G401.6 (cell line): ENCODE measurements at regions not wholly inside any gene's neighbourhood (a gene's known extent, or its start where the extent isn't known, plus 50 kb on each side); places are given as distances from the start of the nearest gene placed in this dataset.

Experiments used
- FAIRE-seq: peaks from 2 replicates; lab custom pipeline; 2012; peaks lifted over from hg19 to GRCh38; lab: Jason Lieb, UNC

DNA sequence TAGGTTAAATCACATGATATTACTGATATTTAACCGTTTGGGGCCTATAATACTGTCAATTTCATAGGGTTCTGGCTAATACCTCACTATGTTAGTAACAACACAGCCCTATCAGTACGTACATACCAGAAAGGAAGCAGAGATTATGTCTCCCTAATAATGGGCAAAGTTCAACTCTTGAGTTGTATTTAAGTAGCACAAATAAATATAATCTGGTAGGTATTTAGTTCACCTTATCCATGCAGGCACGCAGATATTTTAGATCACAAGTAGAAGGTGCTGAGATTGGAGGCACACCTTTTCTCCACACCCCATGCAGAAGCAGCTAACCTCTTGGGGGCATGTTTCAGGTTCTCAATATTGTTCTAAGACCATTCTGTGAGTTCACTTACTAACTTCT is 118.9 kb downstream of the IRS1 start:
- FAIRE-seq: no peak

DNA sequence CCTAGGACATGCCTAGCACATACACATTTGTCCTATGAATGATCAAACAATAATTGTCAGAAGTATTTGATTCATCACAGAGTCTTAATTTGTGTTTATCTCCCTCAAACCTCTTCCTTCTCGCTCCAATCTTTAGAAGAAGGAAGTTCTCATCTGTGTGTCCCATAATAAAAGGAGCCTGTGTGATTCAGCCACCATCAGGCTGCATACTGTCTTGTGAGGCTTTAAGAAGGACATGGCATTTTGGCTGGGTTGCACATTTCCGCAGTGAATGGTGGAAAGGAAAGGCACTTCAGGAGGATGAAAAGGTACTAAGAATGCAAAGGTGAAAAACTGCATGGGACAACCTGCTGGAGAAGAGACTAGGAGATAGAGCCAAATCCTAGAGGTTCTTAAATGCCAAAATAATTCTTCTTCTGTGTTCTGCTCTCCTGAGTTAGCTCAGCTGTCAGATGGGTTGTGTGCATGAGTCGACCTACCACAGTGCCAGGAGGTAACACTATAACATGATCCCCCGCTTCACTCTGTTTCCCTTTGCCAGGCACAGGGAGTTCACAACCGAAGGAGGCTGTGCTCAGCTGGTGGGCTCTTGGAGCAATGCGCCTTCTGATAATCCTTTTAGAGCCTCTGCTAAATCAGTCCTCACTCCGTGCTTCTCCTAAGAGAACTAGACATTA is 120.1 kb downstream of the IRS1 start:
- FAIRE-seq: no peak

DNA sequence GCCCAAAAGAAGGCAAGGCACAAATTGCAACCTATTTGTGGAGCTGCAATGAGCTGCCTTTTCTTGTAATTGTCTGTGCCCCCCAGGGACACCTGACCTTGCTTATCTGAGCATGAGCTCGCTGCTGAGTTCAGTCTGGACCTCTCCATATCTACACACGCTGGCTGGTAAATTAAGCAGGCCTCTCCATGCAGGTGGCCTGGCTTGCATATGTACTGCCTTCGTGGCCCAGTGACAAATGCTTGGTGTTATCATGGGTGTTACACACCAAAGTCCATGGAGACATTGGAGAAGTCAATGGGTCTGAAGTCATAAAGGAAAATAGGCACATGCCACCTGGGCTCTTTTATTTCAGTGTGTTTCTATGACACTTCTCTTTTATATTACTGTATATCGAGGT is 121.2 kb downstream of the IRS1 start:
- no peak for FAIRE-seq

DNA sequence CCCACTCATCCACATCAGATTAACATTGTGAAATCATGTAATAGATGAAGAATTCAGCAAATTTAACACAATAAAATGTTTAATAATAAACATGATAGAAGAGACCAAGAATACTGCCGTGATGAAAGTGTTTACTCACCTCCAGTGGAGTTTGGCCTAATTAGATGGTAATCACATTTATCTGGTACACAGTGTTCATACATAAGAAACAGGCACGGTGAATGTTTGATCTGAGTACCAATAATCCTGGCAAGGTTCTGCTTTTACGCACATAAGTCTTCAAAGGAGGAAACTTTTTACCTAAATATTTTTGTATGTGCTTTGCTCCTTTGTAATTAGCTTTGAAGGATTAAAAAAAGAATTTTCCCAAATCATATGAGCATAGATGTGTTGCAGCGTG is 122.5 kb downstream of the IRS1 start:
- no peak for FAIRE-seq

DNA sequence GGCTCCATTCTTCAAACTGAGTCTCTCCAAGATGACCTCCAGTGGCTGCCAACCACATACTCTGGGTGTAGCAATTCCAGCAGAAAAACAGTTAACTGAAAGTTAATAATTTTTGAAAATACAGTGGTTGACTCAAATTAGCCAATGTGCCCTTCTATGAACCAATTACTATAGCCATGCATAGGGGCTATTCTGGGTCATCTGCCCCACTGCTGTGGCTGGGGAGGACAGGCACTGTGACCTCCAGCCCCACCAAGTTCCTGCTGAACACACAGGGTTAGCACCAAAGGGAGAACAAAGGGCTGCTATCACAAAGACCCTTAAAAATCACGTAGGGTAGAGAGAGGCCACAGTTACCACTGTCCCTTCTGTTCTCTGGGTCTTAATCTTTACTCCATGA is 123.0 kb downstream of the IRS1 start:
- FAIRE-seq: no peak

DNA sequence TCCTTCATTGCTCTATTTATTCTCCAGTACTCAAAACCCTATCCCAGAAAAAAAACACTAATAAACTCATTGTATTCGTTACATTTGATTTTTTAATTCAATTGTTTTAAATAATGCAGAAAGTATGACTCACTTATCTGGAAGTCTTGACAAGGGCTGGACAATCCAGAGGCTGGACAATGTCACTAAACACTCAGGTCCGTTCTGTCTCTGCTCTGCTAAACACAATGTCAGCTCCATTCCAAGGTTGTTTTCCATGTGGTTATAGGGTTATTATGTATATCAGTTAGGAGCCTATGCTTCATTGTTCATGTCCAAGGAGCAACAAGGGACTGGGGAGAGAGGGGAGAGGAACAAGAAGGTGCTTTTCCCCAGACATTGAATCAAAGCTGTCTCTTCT is 125.5 kb downstream of the IRS1 start:
- FAIRE-seq: no peak

DNA sequence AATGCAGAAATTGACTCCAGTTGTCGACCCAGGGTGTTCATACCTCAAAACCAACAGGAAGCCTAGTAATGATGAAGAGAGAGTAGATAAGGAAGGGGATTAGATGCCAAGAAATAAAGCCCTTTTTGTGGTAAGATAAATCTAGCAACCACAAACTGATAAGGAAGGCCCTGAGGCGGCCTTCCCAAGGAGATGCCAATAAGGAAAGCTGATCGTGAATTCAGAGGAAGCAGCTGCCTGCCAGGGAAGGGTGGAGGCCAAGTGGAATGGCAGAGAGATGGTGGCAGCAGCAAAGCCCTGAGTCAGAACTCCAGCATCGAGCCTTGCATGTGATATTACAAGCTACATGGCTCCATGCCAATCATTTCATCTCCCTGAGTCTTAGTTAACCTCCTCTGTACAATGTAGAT is 126.3 kb downstream of the IRS1 start:
- FAIRE-seq: no peak

GRCh38 chr2:226671141-226671676 is 128.4 kb downstream of the IRS1 start:
- FAIRE-seq: no peak

GRCh38 chr2:226669905-226670304 is 129.7 kb downstream of the IRS1 start:
- no peak for FAIRE-seq

GRCh38 chr2:226669249-226669648 is 130.4 kb downstream of the IRS1 start:
- no peak for FAIRE-seq

GRCh38 chr2:226667736-226668135 is 131.9 kb downstream of the IRS1 start:
- FAIRE-seq: no peak

DNA sequence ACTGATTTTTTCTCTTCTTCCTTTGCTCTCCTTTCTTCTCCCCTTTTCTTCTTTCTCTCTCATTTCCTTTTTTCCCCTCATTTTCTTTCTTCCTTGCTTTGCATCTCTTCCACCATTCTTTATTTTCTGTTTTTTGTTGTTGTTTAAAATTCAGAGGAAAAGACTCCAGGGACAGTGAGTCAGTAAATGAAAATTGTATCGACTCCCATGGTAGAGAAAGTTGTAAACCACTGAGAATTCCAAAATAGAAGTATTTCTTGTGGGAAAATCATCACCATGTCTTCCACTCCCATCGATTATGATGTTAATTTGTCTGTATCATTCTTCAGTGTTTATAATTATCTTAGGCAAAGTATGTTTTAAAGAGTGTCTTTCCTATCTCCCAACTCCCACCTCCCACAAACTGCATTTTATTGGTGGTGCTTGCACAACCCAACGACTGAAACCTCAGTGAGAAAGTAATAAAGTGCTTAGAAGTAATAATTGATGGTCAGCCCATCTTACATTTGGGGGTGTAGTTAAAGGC is 134.3 kb downstream of the IRS1 start:
- FAIRE-seq: no peak

DNA sequence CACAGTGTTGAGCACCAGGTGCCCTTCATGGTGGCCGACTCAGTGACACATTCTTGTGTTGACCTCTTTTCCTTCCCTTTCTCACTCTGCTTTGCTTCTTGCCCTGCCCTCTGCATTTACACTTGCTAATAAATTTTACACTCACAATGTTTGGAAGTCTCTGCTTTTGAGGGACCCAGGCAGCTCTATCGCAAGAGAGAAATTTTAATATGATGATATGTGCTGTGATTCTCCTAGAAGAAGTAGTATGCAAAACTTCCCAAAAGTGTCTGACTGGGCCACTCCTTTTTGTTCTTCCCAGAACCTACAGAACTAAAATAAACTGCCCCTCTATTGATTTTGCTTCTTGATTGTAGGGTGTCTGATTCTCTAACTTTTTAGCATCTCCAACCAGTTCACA is 135.0 kb downstream of the IRS1 start:
- FAIRE-seq: no peak

DNA sequence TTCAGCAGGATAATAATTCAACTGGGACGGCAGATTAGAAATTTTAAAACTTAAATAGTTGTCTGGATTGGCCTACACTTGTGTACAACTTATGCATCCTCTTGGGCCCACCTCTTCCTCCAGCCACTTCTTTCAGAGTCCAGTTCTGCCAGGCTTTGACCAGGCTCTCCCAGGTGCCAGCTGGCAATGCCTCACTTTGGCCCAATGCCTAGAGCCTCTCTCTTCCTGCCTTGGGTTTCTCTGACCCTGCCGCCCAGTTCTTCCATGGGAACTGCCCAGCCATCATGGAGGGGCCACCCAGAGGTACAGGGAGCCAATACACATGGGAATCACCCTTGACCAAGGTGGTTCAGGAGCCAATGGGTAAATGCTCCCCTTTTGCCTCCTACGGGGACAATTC is 135.5 kb downstream of the IRS1 start:
- FAIRE-seq: no peak

DNA sequence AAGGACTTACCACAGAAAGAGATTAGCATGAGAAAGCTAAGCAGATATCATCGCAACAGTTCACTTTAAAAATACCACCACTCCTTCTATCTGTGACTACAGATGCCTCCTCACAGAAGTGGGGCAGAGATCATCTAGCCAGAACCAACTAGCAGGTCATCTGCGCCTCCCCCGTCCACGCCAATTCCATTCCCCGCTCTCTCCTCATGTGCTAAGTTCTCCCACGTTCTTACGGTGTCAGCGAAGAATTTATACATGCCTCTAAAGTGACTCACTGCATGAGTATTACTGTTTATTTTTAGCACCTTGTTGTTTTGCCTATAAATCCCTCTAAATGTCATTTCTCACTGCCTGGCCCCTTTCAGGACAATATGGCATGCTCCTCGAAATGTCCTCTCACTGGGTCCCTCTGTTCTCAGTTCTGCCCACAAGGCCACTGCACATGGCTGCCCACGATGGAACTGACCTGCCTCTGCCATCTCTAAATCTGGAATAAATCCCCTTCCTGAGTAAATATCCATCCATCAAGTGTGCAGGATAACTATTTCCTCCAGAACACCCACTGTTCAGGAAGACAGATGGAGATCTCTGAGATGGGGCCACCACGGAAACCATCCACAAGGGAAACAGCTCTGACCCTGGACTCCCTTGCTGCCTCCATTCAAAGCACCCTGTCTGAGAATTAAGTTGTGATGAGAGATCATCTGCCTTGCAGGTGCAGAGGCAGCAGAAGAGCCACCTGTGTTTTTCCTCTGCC is 137.7 kb downstream of the IRS1 start:
- no peak for FAIRE-seq

DNA sequence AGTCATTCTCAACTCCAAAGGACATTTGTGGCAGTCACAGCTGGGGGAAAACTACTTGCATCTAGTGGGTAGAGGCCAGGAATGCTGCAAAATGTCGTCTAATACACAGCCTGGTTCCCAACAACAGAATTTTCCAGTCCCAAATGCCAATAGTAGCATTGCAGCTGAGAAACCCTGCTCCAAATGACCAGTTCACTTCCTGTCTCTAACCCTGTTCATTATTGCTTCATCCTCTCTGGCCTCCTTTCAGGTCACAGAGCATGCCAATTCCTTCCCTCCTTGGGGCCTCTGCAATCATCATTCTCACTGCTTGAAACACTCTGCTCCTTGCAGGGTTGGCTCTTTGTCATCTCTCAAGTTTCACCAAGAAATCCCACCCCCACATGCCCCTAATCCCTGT is 139.1 kb downstream of the IRS1 start:
- FAIRE-seq: no peak

DNA sequence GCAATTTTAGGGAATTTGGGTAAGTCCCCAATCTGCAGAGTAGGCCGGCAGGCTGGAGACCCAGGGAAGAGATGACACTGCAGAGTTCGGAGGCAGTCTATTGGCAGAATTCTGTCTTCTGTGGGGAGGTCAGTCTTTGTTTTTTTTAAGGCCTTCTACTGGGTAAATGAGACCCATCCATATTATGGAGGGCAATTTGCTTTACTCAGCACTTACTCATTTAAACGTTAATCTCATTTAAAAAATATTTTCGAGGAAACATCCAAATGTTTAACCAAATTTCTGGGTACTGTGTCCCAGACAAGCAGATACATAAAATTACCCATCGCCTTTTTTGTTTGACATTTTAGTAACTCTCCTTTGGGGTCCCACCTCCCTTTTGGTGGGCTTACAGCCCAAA is 139.5 kb downstream of the IRS1 start:
- FAIRE-seq: no peak

DNA sequence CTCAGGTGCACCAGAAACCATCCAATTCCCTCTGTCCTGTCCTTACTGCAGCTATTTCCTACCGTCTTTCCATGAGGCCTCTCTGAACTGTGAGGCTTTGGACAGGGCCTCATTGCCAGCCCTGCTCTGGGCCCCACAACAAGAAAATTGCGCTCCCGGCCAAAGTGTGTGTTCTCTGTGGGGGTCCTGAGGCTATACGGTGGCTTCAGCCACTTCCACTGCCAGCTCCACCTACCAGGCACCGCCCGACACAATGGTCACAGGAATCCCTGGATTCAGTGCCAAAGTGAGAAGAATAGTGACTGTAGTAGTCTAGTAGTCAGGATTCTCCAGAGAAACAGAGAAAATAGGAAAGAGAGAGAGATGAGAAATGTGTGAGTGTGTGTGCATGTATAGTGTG is 140.2 kb downstream of the IRS1 start:
- no peak for FAIRE-seq

- no peak for FAIRE-seq
Measured at GRCh38 chr2:226658555-226658954, 141.1 kb downstream of the IRS1 start.

- FAIRE-seq: no peak
Measured at GRCh38 chr2:226657340-226658053, 142.1 kb downstream of the IRS1 start.

GRCh38 chr2:226656367-226656766 is 143.3 kb downstream of the IRS1 start:
- FAIRE-seq: no peak

DNA sequence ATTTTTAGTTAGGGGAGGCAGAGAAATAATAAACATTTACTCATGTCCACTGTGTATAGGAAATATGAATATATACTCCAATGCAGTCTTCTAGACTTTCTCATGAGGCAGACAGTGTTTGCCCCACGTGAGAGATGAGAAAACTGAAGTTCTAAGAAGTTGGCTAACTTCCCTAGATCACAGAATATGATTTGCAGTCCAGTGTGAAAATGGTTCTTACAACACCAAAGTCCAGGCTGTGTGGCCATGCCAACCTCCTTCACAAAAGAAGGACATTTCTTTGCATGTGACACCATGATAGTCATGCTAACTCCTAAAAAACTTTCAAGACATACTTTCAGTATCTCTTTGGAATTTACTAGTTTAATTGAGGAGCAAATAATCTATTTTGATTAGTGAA is 143.7 kb downstream of the IRS1 start:
- FAIRE-seq: no peak
